HepG2 (cell line): ENCODE measurements at regions not wholly inside any gene's neighbourhood (a gene's known extent, or its start where the extent isn't known, plus 50 kb on each side); places are given as distances from the start of the nearest gene placed in this dataset.
"Not testable (repeated sequence)": the region's sequence is repeated elsewhere in the genome, so short reads cannot be mapped to it uniquely, and the experiment has no call there.

Experiments used
- ATAC-seq: fragments of 200-7000 bp; cut with Tn5 transposase; 3 replicates; pipeline ENCODE4 v1.9.1; 2020; ENCODE audit warnings: mild to moderate bottlenecking, moderate library complexity
- BruUV-seq: library from RNA; stranded (reverse); fragments of 400-500 nt; replicated peaks from 2 replicates; lab custom pipeline; 2021; lab: Mats Ljungman, UMichigan
- CTCF ChIA-PET: fragments of 300-600 bp; formaldehyde crosslinking; extraction: SDS; loops from one replicate; lab custom pipeline; 2021; ENCODE audit warnings: low total read pairs, inconsistent platforms, low intra/inter-chr PET ratio; lab: Yijun Ruan, JAX
- POLR2A ChIA-PET: fragments of 350-600 bp; sonication (Branson Sonifier 250); formaldehyde crosslinking; loops from one replicate; lab custom pipeline; 2020; ENCODE audit warnings: antibody characterized with exemption, inconsistent platforms; lab: Yijun Ruan, JAX
- DNase-seq: peaks from one replicate; pipeline ENCODE4 v3.0.0-alpha.2; 2015; ENCODE audit warnings: low spot score
- FAIRE-seq: peaks from 3 replicates; lab custom pipeline; 2011; peaks lifted over from hg19 to GRCh38; lab: Jason Lieb, UNC
- H2AFZ ChIP-seq: one replicate; pipeline ENCODE4 v1.6.1; 2011; ENCODE audit warnings: low read length, inconsistent platforms
- H3K27ac ChIP-seq: fragments of 300-600 bp; 3 replicates; pipeline ENCODE4 v1.8.0; 2011; ENCODE audit warnings: mixed run types, mild to moderate bottlenecking, mixed read lengths, low read length, inconsistent platforms; ENCODE audit not compliant: insufficient read depth; ENCODE audit errors: extremely low read length
- H3K27me3 ChIP-seq, 2 experiments: fragments of 200-600 bp in 1 of 2; 2 replicates in 1 of 2; 3 replicates in 1 of 2; pipeline versions ENCODE4 v1.6.0 to v1.8.0; 2011; ENCODE audit warnings: low read length in 2 of 2, mild to moderate bottlenecking in 2 of 2, moderate library complexity in 2 of 2, inconsistent platforms in 1 of 2; ENCODE audit not compliant: insufficient read depth in 2 of 2, control insufficient read depth in 1 of 2
- H3K36me3 ChIP-seq, 2 experiments: fragments of 200-600 bp in 1 of 2; replicated peaks in 1 of 2; 2 replicates in 1 of 2; 3 replicates in 1 of 2; pipeline versions ENCODE4 v1.5.1 to v1.8.0; 2011; ENCODE audit warnings: low read length in 2 of 2, inconsistent platforms in 1 of 2; ENCODE audit not compliant: insufficient read depth in 2 of 2, control insufficient read depth in 1 of 2
- H3K4me1 ChIP-seq: 2 replicates; pipeline ENCODE4 v1.5.1; 2012; ENCODE audit warnings: low read length, inconsistent platforms; ENCODE audit not compliant: insufficient read depth
- H3K4me2 ChIP-seq: 2 replicates; pipeline ENCODE4 v1.6.0; 2011; ENCODE audit warnings: low read depth, low read length, inconsistent platforms
- H3K4me3 ChIP-seq, 3 experiments: fragments of 200-600 bp in 1 of 3; sonication (generic), shearing (Covaris generic) in 1 of 3; replicated peaks in 1 of 3; 2 replicates each; pipeline ENCODE4 v1.5.1; 2011 to 2016; ENCODE audit warnings: low read length in 3 of 3, inconsistent platforms in 2 of 3, low read depth in 2 of 3, mild to moderate bottlenecking in 2 of 3, control low read depth in 1 of 3, mixed read lengths in 1 of 3; ENCODE audit not compliant: insufficient read depth in 1 of 3
- H3K79me2 ChIP-seq: one replicate; pipeline ENCODE4 v1.6.1; 2011; ENCODE audit warnings: low read length, inconsistent platforms; ENCODE audit not compliant: insufficient read depth
- H3K9ac ChIP-seq: 2 replicates; pipeline ENCODE4 v1.6.0; 2011; ENCODE audit warnings: mild to moderate bottlenecking, low read depth, low read length, inconsistent platforms; ENCODE audit not compliant: insufficient read depth
- H3K9me3 ChIP-seq: 2 replicates; pipeline ENCODE4 v1.5.1; 2012; ENCODE audit warnings: mild to moderate bottlenecking, low read length
- H4K20me1 ChIP-seq: 2 replicates; pipeline ENCODE4 v1.6.0; 2011; ENCODE audit warnings: inconsistent platforms, mild to moderate bottlenecking, low read length, moderate library complexity; ENCODE audit not compliant: insufficient read depth
- ATF3 ChIP-seq: sonication (generic); formaldehyde crosslinking; IDR thresholded peaks from 2 replicates; pipeline ENCODE4 v1.4.0; 2020; ENCODE audit warnings: missing genetic modification reagents
- NFATC3 ChIP-seq: sonication (generic); formaldehyde crosslinking; IDR thresholded peaks from 2 replicates; pipeline ENCODE4 v1.5.1; 2020; ENCODE audit warnings: mild to moderate bottlenecking, missing genetic modification reagents
- RBFOX2 ChIP-seq: fragments of 200-400 bp; formaldehyde crosslinking; IDR thresholded peaks from 2 replicates; pipeline ENCODE4 v1.6.1; 2017; ENCODE audit warnings: low read depth, mild to moderate bottlenecking, low read length
- RXRA ChIP-seq: sonication (generic); formaldehyde crosslinking; IDR thresholded peaks from 2 replicates; pipeline ENCODE4 v1.5.1; 2020; ENCODE audit warnings: missing genetic modification reagents
- SMAD3 ChIP-seq: sonication (generic); formaldehyde crosslinking; IDR thresholded peaks from 2 replicates; pipeline ENCODE4 v1.4.0; 2020; ENCODE audit warnings: missing genetic modification reagents
- ZBTB8A ChIP-seq: sonication (generic); formaldehyde crosslinking; IDR thresholded peaks from 2 replicates; pipeline ENCODE4 v1.4.0; 2020; ENCODE audit warnings: mild to moderate bottlenecking, low read depth, missing genetic modification reagents, borderline replicate concordance
- ZNF580 ChIP-seq: IDR thresholded peaks from 2 replicates; pipeline ENCODE4 v1.6.1; 2016; ENCODE audit warnings: low read depth, borderline replicate concordance
- WGBS: methylation state at CpG from one replicate; pipeline ENCODE4 v1.1.6; 2017; ENCODE audit warnings: low lambda C conversion rate; 5-methylcytosine and 5-hydroxymethylcytosine counted together
- in situ Hi-C: cut with HindIII; loops from 2 replicates; pipeline ENCODE4 v1.10.0; 2017; ENCODE audit warnings: low pct_unique_long_range_greater_than_20kb; ENCODE audit not compliant: extremely low pct_ligation_motif_present
- intact Hi-C: fragments of 100-400 bp; cut with micrococcal nuclease; formaldehyde crosslinking; loops from one replicate; pipeline ENCODE4 v1.10.0; 2022; ENCODE audit not compliant: unreplicated experiment

- POLR2A ChIA-PET = no interaction called here
- H2AFZ ChIP-seq = no peak overlapping the region
- no TSS peak for BruUV-seq
Measured at GRCh38 chr2:16971722-16972234, 306.1 kb upstream of the CYRIA start.

GRCh38 chr2:16970948-16971347 is 305.3 kb upstream of the CYRIA start:
- H3K27ac ChIP-seq, H4K20me1 ChIP-seq, intact Hi-C loops, H3K27me3 ChIP-seq, H3K4me3 ChIP-seq, H3K9ac ChIP-seq, H2AFZ ChIP-seq, H3K9me3 ChIP-seq, DNase-seq, FAIRE-seq, BruUV-seq, CTCF ChIA-PET, ATAC-seq, H3K79me2 ChIP-seq, POLR2A ChIA-PET, H3K4me1 ChIP-seq, H3K36me3 ChIP-seq, H3K4me2 ChIP-seq, in situ Hi-C loops: not testable (repeated sequence)
- 12% methylated on average over 3 of the region's 3 CpGs for WGBS

More at GRCh38 chr2:16971722-16972234, 306.1 kb upstream of the CYRIA start:
- Histone ChIP-seq H3K4me3 (no peak overlapping the region), H3K4me1 (no peaks in the 10 kb centered on the region), H3K9me3 (no peaks in the 10 kb centered on the region), H3K27me3 (no peaks in the 10 kb centered on the region), H3K36me3 (no peaks in the 10 kb centered on the region), H3K27ac (no peak overlapping the region), H3K4me2 (no peak overlapping the region), H3K79me2 (no peaks in the 10 kb centered on the region), H4K20me1 (no peaks in the 10 kb centered on the region), H3K9ac (no peak overlapping the region)
- CTCF ChIA-PET = no interaction called here
- WGBS = 13% methylated on average over 4 of the region's 4 CpGs
- intact Hi-C loops (no loop called here), in situ Hi-C loops (no loop called here)
- ATAC-seq = no peak
- FAIRE-seq = no peak
- TF ChIP-seq ATF3 (CRISPR knock-in tag) (no peak), SMAD3 (CRISPR knock-in tag) (no peak), ZNF580 (CRISPR knock-in tag) (no peak), RXRA (CRISPR knock-in tag) (no peak), NFATC3 (no peak), RBFOX2 (no peak), ZBTB8A (no peak)
- no peak for DNase-seq
